ENCODE measurements at regions not wholly inside any gene's neighbourhood (a gene's known extent, or its start where the extent isn't known, plus 50 kb on each side); places are given as distances from the start of the nearest gene placed in this dataset.

GRCh38 chr3:3686907-3687648 is 112.2 kb upstream of the LRRN1 start:
- H3K4me3 ChIP-seq (ENCODE audit: low read depth, low read length, poor library complexity, severe bottlenecking) = no peak overlapping the region
- ChIA-PET CTCF (no interaction called here), POLR2A (ENCODE audit: low non-redundant PET) (no interaction called here)
- intact Hi-C loops (cut with micrococcal nuclease; ENCODE audit: unreplicated experiment) = no loop called here
- peaks cover 26% of the 10 kb centered on the region for H3K9me3 ChIP-seq (ENCODE audit: low read depth, low read length, poor library complexity, severe bottlenecking)
- no peak for DNase-seq (ENCODE audit: low spot score)
- H3K27ac ChIP-seq (ENCODE audit: low read depth, low read length, poor library complexity, severe bottlenecking) = no peak overlapping the region
- TF ChIP-seq CTCF (conservative IDR thresholded peaks at IDR 0.05; ENCODE audit: low read depth, low read length) (no peak), EZH2 (IDR thresholded peaks at IDR 0.05; ENCODE audit: borderline replicate concordance, low read depth, low read length, poor library complexity, severe bottlenecking) (no peak)
- BruUV-seq (replicated peaks) = no TSS peak
- no peaks in the 10 kb centered on the region for H3K4me1 ChIP-seq (ENCODE audit: insufficient read depth, low read length, poor library complexity, severe bottlenecking)
- H3K27me3 ChIP-seq (replicated peaks; ENCODE audit: insufficient read depth, low read depth, low read length, poor library complexity) = no peaks in the 10 kb centered on the region
- H3K36me3 ChIP-seq (ENCODE audit: insufficient read depth, low read length, poor library complexity, severe bottlenecking) = no peaks in the 10 kb centered on the region

GRCh38 chr3:3685721-3686120 is 113.5 kb upstream of the LRRN1 start:
- no peak overlapping the region for H3K27ac ChIP-seq (ENCODE audit: low read depth, low read length, poor library complexity, severe bottlenecking)
- POLR2A ChIA-PET (ENCODE audit: low non-redundant PET) = no interaction called here
- DNase-seq (ENCODE audit: low spot score) = no peak

GRCh38 chr3:3683261-3683660 is 116.0 kb upstream of the LRRN1 start:
- Histone ChIP-seq H3K36me3 (ENCODE audit: insufficient read depth, low read length, poor library complexity, severe bottlenecking) (no peaks in the 10 kb centered on the region), H3K4me1 (ENCODE audit: insufficient read depth, low read length, poor library complexity, severe bottlenecking) (no peaks in the 10 kb centered on the region), H3K9me3 (ENCODE audit: low read depth, low read length, poor library complexity, severe bottlenecking) (peaks cover 29% of the 10 kb centered on the region), H3K27ac (ENCODE audit: low read depth, low read length, poor library complexity, severe bottlenecking) (no peak overlapping the region), H3K27me3 (replicated peaks; ENCODE audit: insufficient read depth, low read depth, low read length, poor library complexity) (no peaks in the 10 kb centered on the region), H3K4me3 (ENCODE audit: low read depth, low read length, poor library complexity, severe bottlenecking) (no peak overlapping the region)
- CTCF ChIA-PET = no interaction called here
- intact Hi-C loops (cut with micrococcal nuclease; ENCODE audit: unreplicated experiment) = no loop called here
- POLR2A ChIA-PET (ENCODE audit: low non-redundant PET) = no interaction called here
- TF ChIP-seq EZH2 (IDR thresholded peaks at IDR 0.05; ENCODE audit: borderline replicate concordance, low read depth, low read length, poor library complexity, severe bottlenecking) (no peak), CTCF (conservative IDR thresholded peaks at IDR 0.05; ENCODE audit: low read depth, low read length) (no peak)
- no TSS peak for BruUV-seq (replicated peaks)
- DNase-seq (ENCODE audit: low spot score) = no peak

More at GRCh38 chr3:3685721-3686120, 113.5 kb upstream of the LRRN1 start:
- BruUV-seq (replicated peaks) = no TSS peak
- no peak overlapping the region for H3K4me3 ChIP-seq (ENCODE audit: low read depth, low read length, poor library complexity, severe bottlenecking)
- H3K36me3 ChIP-seq (ENCODE audit: insufficient read depth, low read length, poor library complexity, severe bottlenecking) = no peaks in the 10 kb centered on the region
- H3K4me1 ChIP-seq (ENCODE audit: insufficient read depth, low read length, poor library complexity, severe bottlenecking) = no peaks in the 10 kb centered on the region
- peaks cover 23% of the 10 kb centered on the region for H3K9me3 ChIP-seq (ENCODE audit: low read depth, low read length, poor library complexity, severe bottlenecking)
- intact Hi-C loops (cut with micrococcal nuclease; ENCODE audit: unreplicated experiment) = no loop called here
- CTCF ChIA-PET = no interaction called here
- TF ChIP-seq CTCF (conservative IDR thresholded peaks at IDR 0.05; ENCODE audit: low read depth, low read length) (no peak), EZH2 (IDR thresholded peaks at IDR 0.05; ENCODE audit: borderline replicate concordance, low read depth, low read length, poor library complexity, severe bottlenecking) (no peak)
- no peaks in the 10 kb centered on the region for H3K27me3 ChIP-seq (replicated peaks; ENCODE audit: insufficient read depth, low read depth, low read length, poor library complexity)

All from A673 (cell line).